ENCODE measurements at regions not wholly inside any gene's neighbourhood (a gene's known extent, or its start where the extent isn't known, plus 50 kb on each side); places are given as distances from the start of the nearest gene placed in this dataset.

DNA sequence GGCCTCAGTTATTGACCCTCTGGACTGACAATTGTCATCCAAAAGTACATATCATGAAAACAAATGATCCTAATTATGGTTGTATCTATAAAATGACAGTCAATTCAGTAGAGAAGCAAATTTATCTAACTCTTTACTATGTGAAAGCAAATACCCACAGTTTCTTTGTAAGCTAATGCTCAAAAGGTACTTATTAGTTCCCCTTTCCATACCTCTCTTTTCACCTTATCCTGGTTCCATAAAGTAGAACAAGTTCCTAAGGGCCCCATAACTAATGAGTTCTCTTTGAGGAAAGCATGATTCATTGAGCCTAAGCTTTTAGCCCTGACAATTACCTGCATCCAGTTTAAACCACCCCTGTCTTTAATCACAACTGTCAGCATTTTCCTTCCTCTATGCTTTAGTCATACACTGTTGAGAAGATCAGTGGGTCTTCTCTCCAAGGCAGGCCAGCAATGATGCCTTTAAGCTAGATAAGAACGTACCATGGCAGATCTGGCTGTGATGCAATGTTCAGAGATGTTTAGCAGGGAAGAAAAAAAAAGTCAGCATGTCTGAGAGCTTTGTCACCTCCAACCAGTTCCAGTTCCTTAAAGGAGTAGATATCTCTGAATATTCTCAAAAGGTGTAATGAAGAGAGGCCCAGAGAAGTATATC, 179.7 kb upstream of the RASGEF1B start:
- no peak for TF ChIP-seq SIX5 (IDR thresholded peaks at IDR 0.05; ENCODE audit: low read depth, low read length)
- no peak for TF ChIP-seq SP2 (IDR thresholded peaks at IDR 0.05; ENCODE audit: low read length)
- TF ChIP-seq YY1 (IDR thresholded peaks at IDR 0.05; ENCODE audit: low read depth, low read length) = no peak
- TF ChIP-seq CEBPB (IDR thresholded peaks at IDR 0.05; ENCODE audit: low read depth, low read length) = no peak
- no peak for TF ChIP-seq BRCA1 (IDR thresholded peaks at IDR 0.05; ENCODE audit: low read depth, low read length)
- no peak for TF ChIP-seq JUND (IDR thresholded peaks at IDR 0.05; ENCODE audit: low read length)
- TF ChIP-seq HDAC2 (IDR thresholded peaks at IDR 0.05; ENCODE audit: borderline replicate concordance in 1 of 2, low read depth in 2 of 2, low read length in 2 of 2) = no peak
- no peak overlapping the region for H3K27ac ChIP-seq (ENCODE audit: low read depth, low read length)
- no peak overlapping the region for H4K5ac ChIP-seq (ENCODE audit: insufficient read length, low read depth, low read length)
- no peaks in the 10 kb centered on the region for H3K79me2 ChIP-seq (ENCODE audit: control insufficient read depth in 1 of 2, insufficient read depth in 2 of 2, low read length in 2 of 2)
- H3K23ac ChIP-seq (ENCODE audit: insufficient read length) = no peak overlapping the region
- H3K27me3 ChIP-seq (replicated peaks in 1 of 4; ENCODE audit: control insufficient read depth in 3 of 4, extremely low read depth in 1 of 4, insufficient read depth in 3 of 4, low read length in 3 of 4) = peaks cover 9 to 16% (median 13%) of the 10 kb centered on the region in 4 experiments
- H4K8ac ChIP-seq (ENCODE audit: extremely low read depth, insufficient read depth, low read length) = no peak overlapping the region
- no peaks in the 10 kb centered on the region for H3K23me2 ChIP-seq (ENCODE audit: low read depth, low read length)
- FAIRE-seq = no peak
- H3K79me1 ChIP-seq (ENCODE audit: low read depth, low read length) = no peaks in the 10 kb centered on the region
- H2BK5ac ChIP-seq (ENCODE audit: low read depth, low read length) = no peak overlapping the region
- H3K18ac ChIP-seq (ENCODE audit: extremely low read depth, low read length) = no peak overlapping the region
- no peak for DNase-seq (ENCODE audit: low read depth in 1 of 2, low spot score in 2 of 2)
- H3K4me3 ChIP-seq (ENCODE audit: extremely low read depth in 1 of 4, insufficient read depth in 2 of 4, low read depth in 3 of 4, low read length in 4 of 4) = no peak overlapping the region
- H2BK120ac ChIP-seq (replicated peaks; ENCODE audit: low read depth, low read length) = no peak overlapping the region
- no peak overlapping the region for H3K9ac ChIP-seq (replicated peaks in 1 of 4; ENCODE audit: extremely low read depth in 1 of 4, low read depth in 3 of 4, low read length in 3 of 4)
- no peak overlapping the region for H2BK15ac ChIP-seq (ENCODE audit: low read length)
- H2AFZ ChIP-seq (ENCODE audit: low read length) = no peak overlapping the region
- H3K9me3 ChIP-seq (ENCODE audit: insufficient read depth in 2 of 2, low read depth in 1 of 2, low read length in 1 of 2) = no peaks in the 10 kb centered on the region
- no peak overlapping the region for H2BK20ac ChIP-seq (ENCODE audit: low read length)
- POLR2A ChIA-PET (ENCODE audit: partially characterized antibody) = interaction anchor here (0.6 kb wide), 1 partner anchor 618 kb away, joined by 3 read pairs; no protein-coding TSS in a partner anchor
- no peak overlapping the region for H4K91ac ChIP-seq (replicated peaks; ENCODE audit: insufficient read length, low read length)
- CTCF ChIA-PET (ENCODE audit: partially characterized antibody) = interaction anchor here (1.1 kb wide), 1 partner anchor 246 kb away, joined by 3 read pairs; no protein-coding TSS in a partner anchor
- H4K20me1 ChIP-seq (replicated peaks in 1 of 2; ENCODE audit: control insufficient read depth in 1 of 2, insufficient read depth in 2 of 2, low read length in 2 of 2) = no peaks in the 10 kb centered on the region
- no peak overlapping the region for H3K14ac ChIP-seq (ENCODE audit: insufficient read length)
- no peak overlapping the region for H3K56ac ChIP-seq (replicated peaks; ENCODE audit: insufficient read length, low read depth, low read length)
- H2BK12ac ChIP-seq (ENCODE audit: low read depth, low read length) = no peak overlapping the region
- WGBS, 2 experiments (ENCODE audit: extremely low coverage in 1 of 2, insufficient coverage in 1 of 2, insufficient read length in 1 of 2, insufficient replicate concordance in 2 of 2, low coverage in 1 of 2, low lambda C conversion rate in 2 of 2, missing lambda C conversion rate in 1 of 2) = 86% methylated on average over 1 of the region's 1 CpG; no CpG with 5 or more reads in 1 of the 2 experiments
- no peak overlapping the region for H3K4ac ChIP-seq (replicated peaks; ENCODE audit: insufficient read length, low read depth, low read length)
- H3K36me3 ChIP-seq (ENCODE audit: control insufficient read depth in 2 of 4, insufficient read depth in 4 of 4, low read length in 3 of 4) = no peaks in the 10 kb centered on the region
- H3K4me2 ChIP-seq (ENCODE audit: insufficient read depth in 1 of 2, low read depth in 2 of 2, low read length in 2 of 2) = no peak overlapping the region
- H2AK5ac ChIP-seq (ENCODE audit: low read depth, low read length) = no peak overlapping the region
- peaks cover 0 to 5% (median 2%) of the 10 kb centered on the region in 4 experiments; a peak in 3 of 7 replicates for H3K4me1 ChIP-seq (replicated peaks in 1 of 4; ENCODE audit: control insufficient read depth in 3 of 4, insufficient read depth in 4 of 4, low read length in 3 of 4)

All from H1 (cell line).